ENCODE measurements at regions not wholly inside any gene's neighbourhood (a gene's known extent, or its start where the extent isn't known, plus 50 kb on each side); places are given as distances from the start of the nearest gene placed in this dataset.
"Not testable (repeated sequence)": the region's sequence is repeated elsewhere in the genome, so short reads cannot be mapped to it uniquely, and the experiment has no call there.

DNA sequence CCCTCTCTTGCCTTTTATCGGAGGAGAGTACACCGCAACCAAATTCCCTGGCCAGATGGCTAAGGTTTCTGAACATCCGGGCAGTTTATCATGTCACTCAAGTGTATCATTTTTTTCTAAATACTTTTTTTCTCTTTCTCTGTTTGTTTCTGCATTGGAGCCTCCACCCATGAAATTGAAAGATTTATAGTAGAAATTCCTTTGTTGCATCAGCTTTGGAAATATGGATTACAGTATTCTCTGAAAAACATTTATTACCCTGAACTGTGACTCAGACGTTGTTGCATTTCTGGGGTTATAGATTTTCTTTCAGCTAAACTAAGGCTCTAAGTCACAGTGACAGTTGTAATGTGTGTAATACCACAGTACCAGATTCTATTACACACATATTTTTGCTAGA lies 187.0 kb downstream of the SPTSSA start:
- no peak for DNase-seq (ENCODE audit: extremely low read depth, low read depth)
- TF ChIP-seq, protein P1, sequence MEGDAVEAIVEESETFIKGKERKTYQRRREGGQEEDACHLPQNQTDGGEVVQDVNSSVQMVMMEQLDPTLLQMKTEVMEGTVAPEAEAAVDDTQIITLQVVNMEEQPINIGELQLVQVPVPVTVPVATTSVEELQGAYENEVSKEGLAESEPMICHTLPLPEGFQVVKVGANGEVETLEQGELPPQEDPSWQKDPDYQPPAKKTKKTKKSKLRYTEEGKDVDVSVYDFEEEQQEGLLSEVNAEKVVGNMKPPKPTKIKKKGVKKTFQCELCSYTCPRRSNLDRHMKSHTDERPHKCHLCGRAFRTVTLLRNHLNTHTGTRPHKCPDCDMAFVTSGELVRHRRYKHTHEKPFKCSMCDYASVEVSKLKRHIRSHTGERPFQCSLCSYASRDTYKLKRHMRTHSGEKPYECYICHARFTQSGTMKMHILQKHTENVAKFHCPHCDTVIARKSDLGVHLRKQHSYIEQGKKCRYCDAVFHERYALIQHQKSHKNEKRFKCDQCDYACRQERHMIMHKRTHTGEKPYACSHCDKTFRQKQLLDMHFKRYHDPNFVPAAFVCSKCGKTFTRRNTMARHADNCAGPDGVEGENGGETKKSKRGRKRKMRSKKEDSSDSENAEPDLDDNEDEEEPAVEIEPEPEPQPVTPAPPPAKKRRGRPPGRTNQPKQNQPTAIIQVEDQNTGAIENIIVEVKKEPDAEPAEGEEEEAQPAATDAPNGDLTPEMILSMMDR (IDR thresholded peaks at IDR 0.05; ENCODE audit: low read depth, low read length), result no peak

DNA sequence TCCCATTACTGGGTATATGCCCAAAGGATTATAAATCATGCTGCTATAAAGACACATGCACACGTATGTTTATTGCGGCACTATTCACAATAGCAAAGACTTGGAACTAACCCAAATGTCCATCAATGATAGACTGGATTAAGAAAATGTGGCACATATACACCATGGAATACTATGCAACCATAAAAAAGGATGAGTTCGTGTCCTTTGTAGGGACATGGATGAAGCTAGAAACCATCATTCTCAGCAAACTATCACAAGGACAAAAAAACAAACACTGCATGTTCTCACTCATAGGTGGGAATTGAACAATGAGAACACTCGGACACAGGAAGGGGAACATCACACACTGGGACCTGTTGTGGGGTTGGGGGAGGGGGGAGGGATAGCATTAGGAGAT lies 188.3 kb downstream of the SPTSSA start:
- DNase-seq (ENCODE audit: extremely low read depth, low read depth), result not testable (repeated sequence)

DNA sequence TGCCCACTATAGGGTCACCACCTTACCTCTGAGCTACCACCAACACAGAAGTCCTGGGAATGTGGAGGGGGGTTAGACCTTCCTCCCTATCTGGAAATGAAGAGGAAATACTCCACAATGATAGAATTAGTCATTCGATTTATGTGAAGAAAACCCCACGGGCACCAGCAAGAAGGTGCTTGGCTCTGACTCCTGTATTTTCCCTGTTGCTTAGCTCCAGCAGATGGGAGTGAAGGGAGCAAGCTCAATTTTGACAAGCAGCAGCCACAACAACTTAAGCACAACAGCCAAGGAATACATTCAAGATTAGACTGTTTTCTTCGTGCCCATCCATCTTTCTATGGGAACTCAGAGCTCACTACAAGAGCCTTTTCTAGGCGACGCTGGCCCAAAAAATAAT lies 191.7 kb downstream of the SPTSSA start:
- TF ChIP-seq, protein P1 (IDR thresholded peaks at IDR 0.05; ENCODE audit: low read depth, low read length), result no peak
- DNase-seq (ENCODE audit: extremely low read depth, low read depth), result no peak

DNA sequence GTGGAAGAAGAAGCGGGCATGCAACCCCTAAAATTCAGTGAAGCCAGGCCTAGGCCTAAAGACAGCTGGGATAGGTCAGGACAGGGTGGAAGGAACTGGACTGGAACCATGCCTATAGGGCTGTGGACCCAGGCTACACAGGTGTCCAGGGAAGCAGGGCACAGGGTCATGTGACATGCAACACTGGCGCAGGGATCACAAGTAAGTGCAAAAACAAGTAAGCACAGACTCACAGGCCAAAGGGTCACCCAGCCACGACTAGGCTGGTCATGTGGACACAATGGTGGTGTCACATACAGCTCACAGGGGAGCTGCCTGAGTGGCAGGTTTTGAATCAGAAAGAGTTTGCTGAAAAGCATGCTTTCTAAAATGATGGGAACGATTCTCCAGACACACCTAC lies 195.7 kb downstream of the SPTSSA start:
- DNase-seq (ENCODE audit: extremely low read depth, low read depth), result no peak
- TF ChIP-seq, protein P1 (IDR thresholded peaks at IDR 0.05; ENCODE audit: low read depth, low read length), result no peak

DNA sequence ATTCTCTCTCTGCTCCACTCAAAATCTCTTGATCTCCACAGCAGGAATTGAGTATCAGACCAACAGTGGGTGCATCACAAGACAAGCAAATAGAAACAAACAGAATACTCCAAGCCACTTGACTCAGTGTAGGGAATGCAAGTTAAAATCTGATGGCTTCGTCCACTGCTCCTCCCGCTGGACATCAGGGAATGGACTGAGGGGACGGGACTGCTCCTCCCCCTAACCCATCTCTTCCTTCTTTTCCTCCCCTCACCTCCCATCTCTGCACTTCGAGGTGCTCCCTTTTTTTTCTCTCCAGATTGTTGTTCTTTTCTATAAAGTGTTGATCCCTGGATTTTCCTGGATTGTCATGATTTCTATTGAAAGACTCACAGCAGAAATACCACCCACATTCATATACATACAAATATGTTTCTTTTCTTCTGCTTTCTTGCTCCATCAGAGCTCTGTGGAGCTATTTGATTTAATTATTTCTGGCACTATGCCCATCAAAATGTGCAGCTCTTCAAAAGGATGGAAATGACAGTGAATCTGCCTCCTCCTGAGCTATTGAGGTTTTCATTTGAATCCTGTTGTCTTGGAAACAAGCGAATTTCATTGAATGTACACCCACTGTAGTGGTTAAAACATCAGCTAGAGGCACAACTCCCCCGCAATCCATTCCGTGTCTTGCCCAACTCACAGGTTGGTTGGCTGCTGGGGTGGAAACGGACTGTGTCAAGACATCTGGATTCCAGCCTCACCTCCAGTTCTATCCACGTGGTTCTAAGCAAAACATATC lies 199.7 kb downstream of the SPTSSA start:
- TF ChIP-seq, protein P1 (IDR thresholded peaks at IDR 0.05; ENCODE audit: low read depth, low read length), result no peak
- no peak for DNase-seq (ENCODE audit: extremely low read depth, low read depth)

DNA sequence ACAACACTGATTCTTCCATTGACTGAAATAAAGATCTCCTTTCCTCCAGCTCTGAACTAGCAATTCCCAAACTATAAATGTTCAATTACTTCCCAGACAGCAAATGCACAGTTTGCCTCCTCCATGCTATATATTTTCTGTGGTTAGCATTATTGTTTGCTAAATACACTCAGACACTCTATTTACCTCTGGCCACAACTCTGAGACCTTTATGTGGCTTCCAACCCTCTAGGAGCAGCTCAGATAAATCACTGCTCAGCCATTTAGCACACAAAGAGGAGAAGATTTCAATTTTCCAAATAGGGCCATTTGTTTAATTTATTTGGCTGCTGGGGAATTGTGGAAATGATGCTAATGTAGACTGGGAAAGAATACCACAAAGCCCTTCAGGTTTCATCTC lies 202.0 kb downstream of the SPTSSA start:
- TF ChIP-seq, protein P1 (IDR thresholded peaks at IDR 0.05; ENCODE audit: low read depth, low read length), result no peak
- DNase-seq (ENCODE audit: extremely low read depth, low read depth), result no peak

DNA sequence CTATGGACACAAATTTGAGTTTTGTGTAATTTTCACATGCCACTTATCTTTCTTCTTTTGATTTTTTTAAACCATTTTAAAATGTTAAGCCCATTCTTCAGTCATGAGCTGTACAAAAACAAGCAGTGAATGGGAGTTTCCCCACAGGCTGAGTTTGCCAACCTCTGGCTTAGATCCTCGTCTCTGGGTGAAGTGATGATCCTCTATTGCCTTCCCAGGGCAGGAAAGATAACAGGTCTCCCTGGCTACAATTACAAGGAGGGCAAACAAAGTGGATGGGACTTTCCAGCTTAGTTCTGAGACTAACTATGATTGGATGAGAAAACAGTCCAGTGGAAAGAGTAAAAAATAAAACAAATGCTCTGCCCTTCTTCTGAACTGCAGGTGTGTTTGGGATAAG lies 203.7 kb downstream of the SPTSSA start:
- DNase-seq (ENCODE audit: extremely low read depth, low read depth), result no peak
- TF ChIP-seq, protein P1 (IDR thresholded peaks at IDR 0.05; ENCODE audit: low read depth, low read length), result no peak

DNA sequence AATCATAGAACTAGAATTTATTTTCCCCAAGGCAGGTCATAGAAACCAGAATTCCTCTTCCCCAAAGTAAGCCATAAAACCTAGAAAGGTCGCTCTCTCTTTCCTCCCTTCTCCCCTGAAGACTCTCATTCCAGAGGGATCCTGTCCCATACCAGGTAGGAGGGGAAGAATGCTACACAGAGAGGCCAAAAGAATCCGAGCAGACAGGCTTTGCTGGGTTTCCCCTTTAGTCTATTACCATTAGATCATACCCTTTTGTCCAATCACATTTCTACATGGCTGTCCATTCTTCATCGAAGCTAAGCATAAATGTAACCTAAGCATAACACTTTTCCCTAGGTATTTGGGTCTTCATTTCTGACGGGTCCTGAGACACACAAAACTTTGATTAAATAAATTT lies 204.5 kb downstream of the SPTSSA start:
- no peak for DNase-seq (ENCODE audit: extremely low read depth, low read depth)

More for the DNA sequence above, 204.5 kb downstream of the SPTSSA start:
- TF ChIP-seq, protein P1 (IDR thresholded peaks at IDR 0.05; ENCODE audit: low read depth, low read length), result no peak
